Endometrial microvascular endothelial cells (primary cell): ENCODE measurements at regions not wholly inside any gene's neighbourhood (a gene's known extent, or its start where the extent isn't known, plus 50 kb on each side); places are given as distances from the start of the nearest gene placed in this dataset.
"Not testable (repeated sequence)": the region's sequence is repeated elsewhere in the genome, so short reads cannot be mapped to it uniquely, and the experiment has no call there.

Experiments
- in situ Hi-C: cut with HindIII; loops from 2 replicates; pipeline ENCODE4 v1.10.0; 2017; ENCODE audit warnings: low sequenced_read_pairs, low pct_unique_long_range_greater_than_20kb; ENCODE audit errors: inconsistent ontology term

DNA sequence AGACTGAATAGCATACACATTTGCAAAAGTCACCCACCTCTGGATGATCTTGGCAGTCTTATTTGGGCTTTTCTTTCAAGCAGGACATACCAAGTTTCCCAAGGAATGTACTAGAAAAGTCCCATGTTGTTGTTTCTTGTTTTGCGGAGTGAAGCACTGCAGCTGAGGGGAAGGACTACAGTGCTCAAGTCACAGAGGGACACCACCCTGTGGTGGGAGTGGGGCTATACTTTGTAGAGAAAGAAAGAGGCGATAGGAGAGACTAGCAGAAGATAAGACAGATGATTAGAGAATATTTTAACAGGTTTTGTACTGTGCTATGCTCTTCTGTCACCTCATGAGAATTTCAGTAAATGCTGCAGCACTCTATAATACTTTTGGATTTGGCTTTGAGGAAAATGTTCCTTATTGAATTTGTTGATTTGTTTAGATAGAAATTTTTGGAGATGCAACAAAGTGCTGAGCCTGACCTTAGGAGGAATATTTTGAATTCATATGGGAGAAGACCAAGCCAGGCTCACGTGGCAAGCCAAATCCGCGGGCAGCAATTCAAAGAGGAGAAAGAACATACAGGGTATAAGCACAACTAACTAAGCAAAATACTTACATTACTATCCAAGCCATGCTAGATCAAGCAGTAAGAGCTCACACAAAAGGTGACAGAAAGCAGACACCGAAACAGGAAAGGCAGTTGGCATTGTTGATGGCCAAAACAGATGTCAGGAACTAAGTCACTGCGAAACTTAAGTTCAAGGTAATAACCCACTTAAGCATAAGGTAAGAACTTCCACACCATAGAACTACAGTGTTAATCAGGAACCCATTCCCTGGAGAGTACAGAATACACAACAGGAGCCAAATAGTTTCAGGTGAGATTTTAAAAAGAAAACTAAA is 280.3 kb upstream of the INTU start:
- in situ Hi-C loops: no loop called here

DNA sequence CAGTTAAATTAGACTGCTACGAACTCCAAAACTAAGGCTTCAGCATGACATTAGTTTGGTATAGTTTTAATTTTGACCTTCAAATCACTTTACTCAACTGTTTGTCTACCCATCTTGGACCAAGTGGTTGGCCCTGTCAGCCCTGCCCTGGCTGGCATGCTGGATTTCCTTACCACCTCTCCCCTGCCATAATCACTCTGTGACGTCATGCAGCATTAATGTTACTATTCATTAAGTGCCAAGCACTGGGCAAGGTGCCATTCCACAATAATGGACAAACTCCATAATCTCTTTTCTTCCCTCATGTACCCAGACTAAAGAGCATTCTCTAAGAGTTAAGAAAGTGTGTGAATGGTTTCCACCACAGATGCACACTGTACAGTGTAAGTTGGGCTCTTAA is 277.0 kb upstream of the INTU start:
- in situ Hi-C loops: no loop called here

DNA sequence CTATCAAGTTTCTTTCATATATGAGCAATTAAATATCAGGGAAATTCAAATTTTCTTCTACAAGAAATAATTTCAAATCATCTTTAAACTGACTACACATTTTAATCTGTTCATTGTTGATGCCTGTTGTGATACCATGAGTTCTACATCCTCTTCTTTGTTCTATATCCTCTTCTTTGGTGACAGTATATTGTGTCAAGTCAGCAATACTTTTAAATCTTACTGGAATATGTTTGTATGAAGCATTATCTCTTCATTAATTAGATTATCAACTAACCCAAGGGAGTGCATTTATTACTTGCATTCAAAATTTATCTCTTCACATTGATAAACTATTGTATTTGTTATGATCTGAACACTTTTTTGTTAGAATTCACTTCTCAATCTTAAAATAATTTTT is 275.0 kb upstream of the INTU start:
- in situ Hi-C loops: no loop called here

DNA sequence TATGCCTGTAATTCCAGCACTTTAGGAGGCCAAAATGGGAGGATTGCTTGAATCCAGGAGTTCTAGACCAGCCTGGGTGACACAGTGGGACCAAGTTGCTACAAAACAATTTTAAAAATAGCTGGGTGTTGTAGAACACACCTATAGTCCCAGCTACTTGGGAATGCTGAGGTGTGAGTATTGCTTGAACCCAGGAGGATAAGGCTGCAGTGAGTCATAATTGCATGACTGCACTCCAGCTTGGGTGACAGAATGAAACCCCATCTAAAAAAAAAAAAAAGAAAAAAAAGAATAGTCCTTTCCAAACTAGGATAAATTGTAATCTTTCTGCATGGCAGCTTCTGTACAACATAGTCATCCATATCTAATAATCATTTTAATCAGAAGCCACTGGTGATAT is 270.1 kb upstream of the INTU start:
- in situ Hi-C loops: no loop called here

DNA sequence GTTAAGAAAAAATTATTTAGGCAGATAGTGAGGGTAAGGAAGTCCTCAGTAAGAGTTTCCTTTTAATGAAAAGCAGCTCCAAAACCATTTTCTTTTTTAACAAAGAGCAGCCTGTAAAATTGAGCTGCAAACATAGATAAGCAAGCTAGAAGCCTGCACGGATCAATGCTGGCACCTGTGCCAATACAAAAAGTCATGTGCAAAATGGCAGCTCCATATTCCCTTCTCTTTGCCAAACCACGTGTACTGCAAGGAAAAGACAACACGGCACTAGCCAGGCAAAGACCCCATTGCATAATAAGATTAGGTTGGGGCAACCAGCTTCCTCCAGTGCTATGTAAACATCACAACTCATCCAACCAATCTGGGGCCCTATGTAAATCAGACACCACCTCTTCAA is 268.4 kb upstream of the INTU start:
- in situ Hi-C loops: no loop called here

DNA sequence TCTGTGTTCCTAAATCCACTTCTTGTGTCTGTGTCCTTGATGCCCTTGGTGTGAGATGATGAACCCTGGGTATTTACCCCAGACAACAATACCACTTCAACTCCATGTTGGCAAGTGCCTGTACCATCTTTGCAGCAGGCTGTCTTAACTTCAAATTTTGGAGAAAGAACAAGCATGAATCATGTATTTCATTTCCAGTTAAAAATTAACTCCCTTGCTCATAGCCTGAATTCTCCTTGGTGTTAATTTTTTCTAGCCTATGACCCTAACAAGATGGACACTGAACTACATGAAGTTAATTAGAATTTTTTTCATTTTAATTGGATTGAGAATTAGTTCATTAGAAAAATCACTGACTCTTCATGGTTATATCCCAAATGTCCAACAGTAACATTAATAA is 267.8 kb upstream of the INTU start:
- in situ Hi-C loops: no loop called here

DNA sequence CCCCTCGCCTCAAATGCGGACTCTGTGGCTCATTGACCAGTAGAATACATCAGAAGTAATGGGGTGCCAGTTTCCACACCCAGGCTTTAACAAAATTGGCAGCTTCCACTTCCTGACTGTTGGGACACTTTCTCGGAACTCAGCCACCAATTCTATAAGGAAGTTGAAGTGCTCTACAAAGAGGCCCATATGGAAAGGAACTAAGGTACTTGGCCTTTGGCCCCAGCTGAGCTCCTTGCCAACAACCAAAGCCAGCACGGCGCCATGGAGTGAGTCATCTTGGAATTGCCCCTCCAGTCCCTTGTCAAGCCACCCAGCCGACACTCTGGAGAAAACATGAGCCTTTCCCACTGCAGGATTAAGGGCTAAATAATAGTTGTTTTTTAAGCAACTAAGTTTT is 262.2 kb upstream of the INTU start:
- in situ Hi-C loops: no loop called here

DNA sequence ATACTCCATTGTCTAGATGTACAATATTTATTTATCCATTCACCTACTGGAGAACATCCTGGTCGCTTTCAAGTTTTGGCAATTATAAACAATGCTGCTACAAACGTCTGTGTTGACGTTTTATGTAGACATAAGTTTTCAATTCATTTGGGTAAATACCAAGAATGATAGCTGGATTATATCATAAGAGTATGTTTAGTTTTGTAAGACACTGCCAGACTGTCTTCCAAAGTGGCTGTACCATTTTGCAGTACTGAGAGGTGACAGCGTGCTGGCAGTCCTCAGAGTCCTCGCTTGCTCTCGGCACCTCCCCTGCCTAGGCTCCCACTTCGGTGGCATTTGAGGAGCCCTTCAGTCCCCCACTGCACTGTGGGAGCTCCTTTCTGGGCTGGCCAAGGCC is 253.3 kb upstream of the INTU start:
- in situ Hi-C loops: no loop called here

DNA sequence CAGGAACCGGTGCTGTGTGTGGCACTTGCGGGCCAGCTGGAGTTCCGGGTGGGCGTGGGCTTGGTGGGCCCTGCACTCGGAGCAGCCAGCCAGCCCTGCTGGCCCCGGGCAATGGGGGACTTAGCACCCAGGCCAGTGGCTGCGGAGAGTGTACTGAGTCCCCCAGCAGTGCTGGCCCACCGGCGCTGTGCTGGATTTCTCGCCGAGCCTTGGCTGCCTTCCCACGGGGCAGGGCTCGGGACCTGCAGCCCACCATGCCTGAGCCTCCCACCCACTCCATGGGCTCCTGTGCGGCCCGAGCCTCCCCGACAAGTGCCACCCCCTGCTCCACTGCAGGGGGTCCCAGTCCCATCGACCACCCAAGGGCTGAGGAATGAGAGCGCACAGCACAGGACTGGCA is 252.8 kb upstream of the INTU start:
- in situ Hi-C loops: not testable (repeated sequence)

DNA sequence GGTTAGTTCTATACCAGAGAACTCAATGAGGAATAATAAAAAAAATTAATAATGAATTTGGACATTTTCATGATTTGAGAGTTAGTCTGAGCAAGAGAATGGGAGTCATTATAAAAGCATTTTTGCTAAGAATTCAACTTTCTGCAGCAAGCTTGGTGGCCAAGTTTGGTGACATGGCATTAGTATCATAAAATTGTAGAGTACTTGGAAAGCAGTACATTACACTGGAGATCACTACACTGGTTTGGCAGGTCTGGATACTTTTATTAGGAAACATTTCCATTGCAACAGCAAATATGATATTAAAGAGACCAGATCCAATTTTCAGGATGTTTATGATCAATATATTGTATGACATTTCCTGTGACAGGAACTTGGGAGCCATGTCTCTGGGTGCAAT is 249.1 kb upstream of the INTU start:
- in situ Hi-C loops: no loop called here

DNA sequence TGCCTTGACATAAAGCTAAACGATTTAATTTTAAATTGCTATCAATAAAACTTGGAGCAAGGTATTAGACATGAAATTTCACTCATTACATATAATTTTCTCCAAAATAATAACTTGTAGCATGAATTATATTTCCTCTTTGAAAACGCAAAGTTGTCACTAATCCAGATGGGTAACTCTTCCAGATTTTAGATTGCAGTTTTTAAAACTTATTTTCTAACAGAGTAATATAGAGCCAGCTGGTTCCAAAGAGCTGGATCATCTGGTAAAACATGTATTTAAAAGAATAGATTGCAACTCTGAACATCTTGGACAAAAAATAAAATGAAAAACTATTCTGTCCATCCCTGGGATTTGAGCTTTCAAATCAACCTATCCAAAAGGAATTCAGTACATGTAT is 238.2 kb upstream of the INTU start:
- in situ Hi-C loops: no loop called here

DNA sequence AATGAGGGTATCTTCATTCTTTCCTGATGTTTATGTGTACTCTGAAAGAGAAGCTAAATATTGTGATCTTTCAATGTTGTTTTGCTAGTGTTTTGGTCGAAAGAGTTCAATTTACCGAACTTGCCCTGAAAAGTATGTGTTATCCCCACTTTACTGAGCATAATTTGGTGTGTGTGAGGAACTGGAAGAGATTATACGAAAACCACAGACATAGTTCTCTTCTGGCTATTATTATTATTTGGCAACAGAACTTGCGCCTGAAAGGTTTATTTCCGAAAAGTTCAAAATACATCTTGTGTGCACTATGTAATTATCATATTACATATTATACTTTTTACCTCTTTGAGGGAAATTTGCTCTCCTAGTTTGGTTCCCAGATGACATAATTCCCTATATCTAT is 232.5 kb upstream of the INTU start:
- in situ Hi-C loops: no loop called here

DNA sequence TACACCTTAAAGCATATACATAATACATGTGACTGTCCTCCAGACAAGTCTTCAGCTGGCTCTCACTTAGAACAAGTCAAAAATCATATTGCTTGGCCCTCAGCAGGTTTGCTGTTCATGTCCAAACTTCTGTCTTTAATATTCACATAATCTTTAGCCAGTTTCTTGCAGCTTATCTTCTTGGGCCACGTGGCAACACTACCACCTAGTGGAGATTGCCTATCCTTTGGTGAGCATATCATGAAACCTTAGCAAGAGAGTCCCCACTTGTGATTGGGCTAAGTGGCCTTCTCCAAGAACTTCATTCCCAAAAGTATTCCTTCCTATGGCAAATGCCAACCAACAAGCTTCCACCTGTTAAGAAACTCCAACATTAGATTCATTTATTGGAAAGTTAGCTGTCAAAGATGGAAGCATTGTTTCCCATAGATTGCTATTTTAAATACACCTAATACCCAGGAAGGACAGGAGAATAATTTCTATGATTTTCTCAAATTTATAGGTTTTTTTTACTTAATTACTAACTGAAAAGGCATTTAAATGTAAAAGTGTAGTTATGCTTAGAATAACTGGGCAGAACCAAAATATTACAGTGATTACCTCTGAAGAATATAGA is 231.9 kb upstream of the INTU start:
- in situ Hi-C loops: no loop called here

DNA sequence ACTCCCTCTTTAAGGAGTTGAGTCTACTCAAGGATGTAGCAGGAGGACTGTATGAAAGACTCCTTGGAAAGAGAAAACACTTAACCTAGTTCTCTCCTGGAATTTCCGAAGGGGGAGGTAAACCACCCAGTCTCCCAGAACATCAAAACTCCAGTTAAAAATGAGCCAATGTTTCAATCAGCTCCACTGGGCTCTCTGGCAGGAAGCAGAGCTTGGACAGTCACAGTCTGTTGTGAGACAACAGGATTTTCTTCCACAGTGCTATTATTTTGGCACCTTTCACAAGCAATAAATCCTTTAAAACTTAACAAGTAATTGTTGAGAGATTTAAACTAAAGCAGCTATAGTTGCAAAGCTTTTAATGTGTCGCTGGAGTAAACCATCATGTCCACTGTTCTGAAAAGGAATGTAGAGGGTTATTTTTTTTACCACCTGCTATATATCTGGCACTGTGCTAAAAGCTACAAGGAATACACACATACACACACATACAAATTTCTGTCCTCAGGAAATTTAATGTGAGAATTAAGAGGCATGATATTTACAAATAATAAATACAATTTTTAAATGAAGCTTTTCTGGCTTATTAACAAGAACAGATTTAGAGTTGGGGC is 229.2 kb upstream of the INTU start:
- in situ Hi-C loops: no loop called here

DNA sequence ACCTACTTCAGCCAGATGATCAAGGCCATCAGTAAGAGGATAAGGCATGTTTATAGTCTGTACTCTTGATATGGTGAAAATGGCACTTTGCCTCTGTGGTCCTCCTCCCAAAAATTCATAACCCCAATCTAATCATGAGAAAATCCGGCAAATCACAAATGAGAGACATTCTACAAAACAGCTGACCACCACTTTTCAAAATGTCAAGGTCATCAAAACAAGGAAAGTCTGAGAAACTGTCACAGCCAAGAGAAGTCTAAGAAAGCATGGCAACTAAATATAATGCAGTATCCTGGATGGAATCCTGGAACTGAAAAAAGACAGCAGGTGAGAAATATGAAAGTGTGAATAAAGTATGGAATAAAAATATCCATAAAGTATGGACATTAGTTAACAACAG is 226.6 kb upstream of the INTU start:
- in situ Hi-C loops: no loop called here

DNA sequence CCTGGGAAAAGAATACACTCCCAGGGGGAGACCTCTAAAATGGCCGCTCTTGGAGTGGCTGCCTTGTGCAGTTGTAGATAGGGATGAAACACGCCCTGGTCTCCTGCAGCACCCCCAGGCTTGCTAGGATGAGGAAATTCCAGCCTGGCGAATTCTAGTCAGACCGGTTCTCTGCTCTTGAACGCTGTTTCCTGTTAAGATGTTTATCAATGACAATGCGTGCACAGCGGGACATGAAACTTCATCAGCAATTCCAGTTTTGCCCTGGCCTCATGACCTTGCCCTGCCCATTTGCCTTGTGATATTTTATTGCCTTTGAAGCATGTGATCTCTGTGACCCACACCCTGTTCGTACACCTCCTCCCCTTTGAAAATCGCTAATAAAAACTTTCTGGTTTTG is 225.2 kb upstream of the INTU start:
- in situ Hi-C loops: not testable (repeated sequence)

DNA sequence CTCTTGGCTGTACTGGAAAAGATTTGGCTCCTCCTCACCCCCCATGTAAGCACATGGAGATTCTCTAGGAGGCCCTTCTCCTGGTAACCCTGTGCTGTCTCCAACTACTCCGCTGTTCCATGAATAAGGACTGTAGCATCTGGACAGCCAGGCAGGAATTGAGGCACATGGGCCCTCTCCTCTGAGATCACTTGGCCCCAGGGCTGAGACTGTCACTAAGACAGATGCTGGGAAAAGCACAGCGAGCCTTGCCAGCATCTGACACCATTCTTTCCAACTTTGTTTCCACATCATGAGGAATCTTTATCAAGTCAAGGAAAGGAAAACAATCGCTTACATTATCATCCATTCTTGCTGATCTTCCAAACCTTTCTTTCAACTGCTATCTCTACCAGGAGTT is 222.6 kb upstream of the INTU start:
- in situ Hi-C loops: no loop called here

DNA sequence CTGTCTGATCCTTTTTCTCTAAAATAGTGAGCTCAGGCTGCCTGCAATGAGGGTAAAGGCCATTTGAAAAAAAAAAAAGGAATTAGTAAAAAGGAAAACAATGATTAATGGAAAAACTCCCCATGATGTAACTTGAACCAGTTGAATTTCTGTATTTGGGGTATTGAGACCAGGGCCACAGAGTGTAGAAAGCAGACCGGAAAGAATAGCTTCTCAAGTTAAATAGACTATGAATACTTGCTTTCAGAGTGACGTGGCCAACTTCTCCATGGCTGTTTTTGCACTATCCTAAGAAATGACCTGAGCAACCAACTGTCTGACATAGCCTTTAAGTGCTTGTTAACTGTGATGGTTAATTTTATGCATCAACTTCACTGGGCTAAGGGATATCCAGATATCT is 222.1 kb upstream of the INTU start:
- in situ Hi-C loops: no loop called here

DNA sequence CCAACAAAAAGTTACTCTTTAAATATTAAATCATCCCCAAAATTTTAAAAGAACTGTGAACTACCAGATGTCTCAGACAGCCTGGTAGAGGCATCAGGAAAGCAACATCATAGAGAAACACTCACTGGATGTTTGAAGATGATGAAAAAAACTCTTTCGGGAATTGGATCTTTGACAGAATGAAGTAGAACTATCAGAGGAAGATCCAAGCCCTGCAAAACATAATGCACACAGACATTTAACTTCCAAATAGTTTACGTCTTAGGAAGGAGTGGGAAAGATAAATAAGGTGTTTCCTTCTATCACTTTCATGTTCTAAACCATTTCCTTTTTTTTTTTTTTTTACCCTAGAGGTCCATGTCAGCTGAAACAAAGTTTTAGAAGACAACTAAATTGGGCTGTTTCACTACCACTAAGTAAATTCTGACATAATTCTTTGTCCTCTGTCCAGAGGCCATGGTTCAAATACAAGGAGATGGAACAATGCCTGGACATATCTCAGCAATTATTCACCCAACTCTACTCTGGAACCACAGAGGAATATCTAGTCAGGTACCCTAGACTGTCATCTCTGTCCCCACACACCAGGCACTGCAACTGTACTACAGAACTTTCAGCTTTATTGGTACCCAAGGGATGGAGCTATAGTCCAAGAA is 217.7 kb upstream of the INTU start:
- in situ Hi-C loops: no loop called here

DNA sequence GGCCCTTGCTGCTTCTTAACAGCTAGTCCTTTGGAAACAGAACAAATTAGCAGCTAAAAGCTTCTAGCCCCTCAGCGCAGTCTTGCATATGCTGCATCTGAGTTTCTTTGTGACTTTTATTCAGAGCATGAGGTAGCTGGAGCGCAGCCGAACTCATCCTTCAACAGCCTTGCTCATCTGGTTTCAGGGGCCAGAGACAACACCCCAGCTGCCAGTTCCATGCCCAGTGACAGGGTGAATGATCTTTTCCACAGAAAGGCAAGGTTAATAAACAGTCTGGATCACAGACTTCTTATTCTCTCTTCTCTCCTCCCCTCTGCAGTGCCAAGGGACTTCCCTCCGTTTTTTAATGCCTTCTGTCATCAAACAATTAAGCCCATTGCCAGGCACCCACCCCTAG is 216.6 kb upstream of the INTU start:
- in situ Hi-C loops: no loop called here
